ENCODE measurements at regions not wholly inside any gene's neighbourhood (a gene's known extent, or its start where the extent isn't known, plus 50 kb on each side); places are given as distances from the start of the nearest gene placed in this dataset.
"Not testable (repeated sequence)": the region's sequence is repeated elsewhere in the genome, so short reads cannot be mapped to it uniquely, and the experiment has no call there.

DNA sequence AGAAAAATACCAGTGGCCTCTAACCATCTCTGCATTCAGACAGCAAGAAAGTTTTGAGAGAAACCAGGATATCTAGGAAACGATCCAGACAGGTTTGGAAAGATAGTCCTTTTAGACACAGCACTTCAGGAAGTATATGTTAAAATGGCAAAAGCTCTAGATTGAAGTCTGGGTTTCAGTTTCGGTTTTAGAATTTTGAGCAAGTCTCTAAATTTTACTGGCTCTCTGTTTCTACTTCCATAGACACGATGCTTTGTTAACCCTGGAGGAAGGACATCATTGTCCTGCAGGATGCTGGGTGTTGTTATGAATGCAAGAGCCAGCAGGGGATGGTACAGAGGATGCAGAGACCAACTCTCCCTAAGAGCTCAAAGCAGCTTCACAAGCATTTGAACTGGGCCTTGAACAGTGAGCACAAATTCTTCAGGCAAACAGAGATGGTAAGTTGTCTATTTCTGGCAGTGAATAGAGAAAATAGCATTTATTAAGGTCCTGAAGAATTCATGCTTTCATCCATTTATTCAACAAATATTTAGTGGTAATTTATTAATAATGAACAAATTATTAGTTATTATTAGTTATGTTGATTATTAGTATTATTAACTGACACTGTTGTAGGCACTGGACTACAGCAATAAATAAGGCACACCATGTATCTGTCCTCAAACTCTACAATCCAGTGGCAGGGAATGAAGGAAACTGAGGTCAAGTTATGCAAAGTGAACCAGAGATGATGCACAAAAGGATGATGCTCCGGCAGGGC, 152.7 kb upstream of the NRP1 start:
- FAIRE-seq = no peak

DNA sequence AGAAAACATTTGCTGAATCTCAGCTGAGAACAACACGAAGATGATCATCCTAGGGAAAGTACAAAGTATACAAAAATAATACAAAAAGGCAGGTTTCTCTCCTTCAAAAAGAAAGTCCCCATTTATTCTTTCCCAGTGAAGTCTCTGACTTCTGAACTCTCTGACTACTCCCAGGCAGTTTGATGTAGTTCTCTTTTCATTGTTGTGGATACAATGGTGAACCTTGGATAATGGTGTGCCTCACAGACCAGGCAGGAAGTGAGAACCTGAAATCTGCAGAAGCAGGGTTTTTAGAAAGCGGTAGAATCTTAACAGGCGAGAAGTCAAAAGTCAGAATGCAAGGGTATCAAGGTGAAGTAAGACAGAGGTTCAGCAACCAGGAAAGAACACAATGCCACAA, 150.8 kb upstream of the NRP1 start:
- FAIRE-seq = no peak

- FAIRE-seq = no peak
Measured at GRCh38 chr10:33484787-33485186, 150.3 kb upstream of the NRP1 start.

DNA sequence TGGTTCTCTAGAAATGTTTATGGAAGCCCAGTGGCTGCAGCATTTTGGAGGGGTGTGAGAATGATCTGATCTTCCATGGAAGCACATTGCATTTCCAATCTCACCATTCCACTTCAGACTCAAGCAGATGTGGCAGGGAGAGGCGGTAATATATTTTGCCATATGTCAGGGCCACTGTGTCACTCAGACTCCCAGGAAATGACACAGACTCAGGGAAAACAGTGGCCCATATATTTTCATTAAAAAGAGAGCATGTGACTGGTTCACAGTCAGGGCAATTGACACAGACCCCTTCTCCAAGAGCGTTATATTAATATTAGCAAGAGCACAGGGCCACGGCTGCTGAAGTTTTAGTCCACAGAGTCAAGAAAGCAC, 149.3 kb upstream of the NRP1 start:
- FAIRE-seq = no peak

DNA sequence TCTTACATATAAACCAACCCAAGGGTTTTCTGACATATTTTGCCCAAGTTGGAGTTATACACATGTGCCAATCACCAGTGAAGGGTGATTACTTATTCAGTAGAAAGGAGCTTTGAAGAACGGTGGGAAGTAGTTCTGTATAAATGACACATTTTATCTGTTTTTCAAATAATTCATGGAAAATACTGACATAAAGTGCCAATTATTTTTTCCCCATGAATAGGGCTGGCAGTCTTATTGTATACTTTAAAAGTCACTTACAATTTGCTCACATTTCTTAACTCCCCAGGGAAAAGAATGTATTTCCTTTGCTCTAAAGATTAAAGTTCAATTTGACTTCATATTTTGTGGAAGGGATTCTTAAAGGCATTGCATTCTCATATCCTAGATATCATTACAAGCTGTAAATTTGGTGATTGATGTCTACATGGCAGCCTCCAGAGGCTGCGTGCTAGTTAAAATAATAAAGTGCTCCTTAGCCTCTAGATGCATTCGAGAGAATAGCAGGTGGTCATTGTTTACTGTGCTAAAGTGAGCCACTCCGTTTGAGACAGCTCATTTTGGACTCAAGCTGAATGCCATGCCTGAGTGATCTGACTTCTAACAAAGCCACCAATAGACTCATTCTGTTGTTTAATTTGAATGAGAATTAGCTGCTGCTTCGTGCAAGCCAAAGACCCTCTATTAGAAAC, 148.8 kb upstream of the NRP1 start:
- peak; percentile 58 for FAIRE-seq

DNA sequence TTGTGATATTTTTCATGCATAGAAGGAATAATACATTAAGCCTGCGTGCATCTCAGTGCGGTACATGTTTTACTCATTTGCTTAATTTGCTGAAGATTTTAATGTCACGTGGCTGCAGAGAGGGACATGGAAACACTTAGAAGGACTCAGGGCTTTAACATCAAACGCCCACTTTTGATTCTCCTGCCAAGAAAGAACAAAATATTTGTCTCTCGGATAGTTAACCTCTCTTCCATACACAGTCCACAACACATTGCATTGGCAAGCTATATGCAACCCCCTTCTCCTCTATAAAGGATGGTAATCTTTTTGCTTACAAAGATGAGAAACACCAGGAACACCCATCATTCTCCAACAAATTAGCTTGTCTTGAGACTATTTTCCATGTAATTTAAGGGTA, 148.0 kb upstream of the NRP1 start:
- FAIRE-seq = no peak

- no peak for FAIRE-seq
Measured at GRCh38 chr10:33481184-33481583, 146.7 kb upstream of the NRP1 start.

GRCh38 chr10:33480417-33480816, 145.9 kb upstream of the NRP1 start:
- FAIRE-seq = not testable (repeated sequence)

- no peak for FAIRE-seq
Measured at GRCh38 chr10:33478675-33479125, 144.2 kb upstream of the NRP1 start.

DNA sequence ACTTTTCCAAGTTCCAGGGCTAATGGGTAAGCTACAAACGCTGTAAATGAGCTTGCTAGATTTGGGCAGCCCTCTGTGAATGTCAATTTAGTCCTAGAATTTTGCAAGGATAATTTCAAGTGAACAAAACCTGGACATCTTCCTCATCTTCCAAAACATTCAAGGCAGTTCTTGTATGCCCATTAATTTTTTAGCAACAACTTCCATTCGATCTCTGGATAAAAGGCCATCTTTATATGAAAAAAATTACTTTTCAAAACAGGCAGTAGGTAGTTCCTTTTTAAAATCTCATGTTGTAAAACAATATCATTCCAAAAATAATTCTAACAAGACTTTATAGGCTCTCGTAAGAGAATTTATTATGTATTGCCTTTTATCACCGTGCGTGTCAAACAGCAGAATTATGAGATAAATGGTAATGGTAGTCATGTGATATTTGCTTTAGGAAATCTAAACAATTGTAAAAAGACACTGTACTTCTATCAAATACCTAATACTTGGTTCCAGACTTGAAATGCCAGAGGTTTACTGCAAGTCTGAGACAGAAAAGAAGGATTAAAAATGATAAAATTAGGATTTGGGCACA, 143.7 kb upstream of the NRP1 start:
- no peak for FAIRE-seq

DNA sequence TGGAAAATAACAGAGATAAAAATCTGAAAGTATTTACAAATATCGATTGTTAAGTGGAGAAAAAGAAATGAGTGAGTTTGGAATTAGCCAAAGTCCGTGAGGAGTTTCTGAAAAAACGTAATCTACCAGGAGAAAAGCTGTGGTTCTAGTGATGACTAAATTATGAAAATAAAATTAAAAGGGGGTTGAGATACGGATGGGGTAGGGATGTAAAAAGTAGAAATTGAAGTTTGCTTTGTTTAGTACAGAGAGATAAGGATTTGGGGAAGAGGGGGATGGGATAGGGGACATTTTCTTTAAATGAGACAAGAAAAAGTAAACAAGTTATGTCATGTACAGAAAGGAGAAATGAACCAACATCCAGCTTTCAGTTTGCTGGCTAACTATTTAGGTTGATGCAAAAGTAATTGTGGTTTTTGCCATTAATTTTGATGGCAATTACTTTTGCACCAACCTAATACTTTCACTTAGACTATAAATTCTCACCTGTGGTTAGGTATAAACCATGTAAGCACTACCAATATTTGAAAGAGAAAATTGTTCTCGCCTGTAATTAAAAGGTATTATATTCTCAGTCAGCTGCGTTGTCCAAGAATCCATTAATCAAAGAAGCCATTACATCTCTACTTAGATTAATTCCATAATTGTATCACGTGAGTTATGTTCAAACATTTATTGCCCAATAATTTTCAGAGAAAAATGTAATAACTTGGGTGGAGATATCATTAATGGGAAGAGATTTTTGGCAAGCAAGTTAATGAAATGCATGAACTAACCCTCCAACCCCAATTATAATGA, 143.0 kb upstream of the NRP1 start:
- peak; percentile 17 for FAIRE-seq

DNA sequence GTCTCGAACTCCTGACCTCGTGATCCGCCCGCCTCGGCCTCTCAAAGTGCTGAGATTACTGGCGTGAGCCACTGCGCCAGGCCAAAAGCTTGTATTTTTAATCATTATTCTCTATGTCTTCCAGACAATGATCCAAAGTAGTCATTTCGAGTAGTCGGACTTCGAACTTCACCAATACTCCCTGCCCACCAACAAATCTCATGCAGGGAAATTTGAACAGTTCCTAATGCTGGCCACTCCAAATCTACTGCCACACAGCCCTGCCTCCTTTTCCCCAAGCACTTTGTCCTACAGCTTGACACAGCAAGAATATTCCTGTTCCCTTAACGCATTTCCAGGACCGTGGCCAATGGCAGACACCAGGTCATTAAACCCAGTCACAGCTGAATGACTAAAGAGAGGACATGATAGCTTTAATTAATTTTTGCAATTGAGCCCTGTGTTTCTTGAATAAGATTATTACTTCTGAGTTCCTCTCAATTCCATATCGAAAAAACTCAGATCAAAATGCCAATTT, 142.3 kb upstream of the NRP1 start:
- FAIRE-seq = no peak

DNA sequence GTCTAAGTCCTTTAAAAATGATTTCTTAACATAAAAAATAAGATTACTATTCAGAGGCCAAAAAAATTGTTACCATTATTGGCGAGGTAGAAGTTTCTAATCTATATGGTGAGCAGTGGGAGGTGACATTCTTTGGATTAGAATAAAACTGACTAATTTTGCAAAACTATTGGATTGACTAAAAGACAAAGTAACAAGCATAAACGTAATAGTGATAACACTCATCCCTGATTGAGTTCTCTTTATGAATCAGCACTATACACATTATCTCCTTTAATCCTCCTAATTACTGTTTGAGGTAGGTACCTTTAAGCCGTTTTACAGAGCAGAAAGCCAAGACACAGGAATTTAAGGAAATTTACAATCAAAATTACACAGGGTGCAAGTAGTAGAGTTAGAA, 139.2 kb upstream of the NRP1 start:
- no peak for FAIRE-seq

- not testable (repeated sequence) for FAIRE-seq
Measured at GRCh38 chr10:33468006-33468405, 133.5 kb upstream of the NRP1 start.

DNA sequence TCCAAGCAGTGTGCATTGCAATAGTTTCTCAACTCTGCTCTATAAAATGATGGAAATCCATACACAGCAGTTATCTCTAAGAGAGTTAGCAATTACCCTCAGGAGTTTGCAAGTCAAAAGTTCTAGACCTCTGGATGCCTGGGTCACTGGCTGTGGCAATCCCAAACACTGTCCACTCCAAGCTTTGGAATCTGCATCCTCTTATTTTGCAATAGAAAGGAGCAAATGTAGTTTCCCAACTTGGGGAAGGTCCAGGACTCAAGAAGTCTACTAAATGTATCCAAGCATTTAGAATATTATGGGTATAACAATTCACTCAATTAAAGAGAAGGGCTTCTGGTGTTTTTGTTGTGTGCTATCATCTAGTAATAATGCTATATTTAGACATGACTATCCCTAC, 131.3 kb upstream of the NRP1 start:
- no peak for FAIRE-seq

DNA sequence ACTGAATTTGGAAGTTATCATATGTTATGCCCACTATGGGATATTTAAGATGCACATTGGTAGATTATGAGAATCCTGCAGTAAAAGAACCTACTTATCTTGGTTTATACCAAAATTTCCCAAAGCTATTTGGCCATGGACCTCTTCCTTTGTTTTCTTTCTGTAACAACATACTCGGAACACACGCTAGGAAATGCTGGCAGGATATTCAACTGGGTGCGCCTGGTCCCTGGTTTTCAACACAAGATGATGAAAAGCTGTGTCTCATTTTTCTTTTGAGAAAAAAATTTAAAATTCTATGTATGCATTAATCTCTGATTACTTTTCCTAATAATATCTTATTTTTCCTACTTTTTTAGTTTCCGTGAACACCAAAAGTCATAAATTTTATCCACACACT, 128.5 kb upstream of the NRP1 start:
- FAIRE-seq = no peak

GRCh38 chr10:33461295-33461640, 126.8 kb upstream of the NRP1 start:
- FAIRE-seq = no peak

DNA sequence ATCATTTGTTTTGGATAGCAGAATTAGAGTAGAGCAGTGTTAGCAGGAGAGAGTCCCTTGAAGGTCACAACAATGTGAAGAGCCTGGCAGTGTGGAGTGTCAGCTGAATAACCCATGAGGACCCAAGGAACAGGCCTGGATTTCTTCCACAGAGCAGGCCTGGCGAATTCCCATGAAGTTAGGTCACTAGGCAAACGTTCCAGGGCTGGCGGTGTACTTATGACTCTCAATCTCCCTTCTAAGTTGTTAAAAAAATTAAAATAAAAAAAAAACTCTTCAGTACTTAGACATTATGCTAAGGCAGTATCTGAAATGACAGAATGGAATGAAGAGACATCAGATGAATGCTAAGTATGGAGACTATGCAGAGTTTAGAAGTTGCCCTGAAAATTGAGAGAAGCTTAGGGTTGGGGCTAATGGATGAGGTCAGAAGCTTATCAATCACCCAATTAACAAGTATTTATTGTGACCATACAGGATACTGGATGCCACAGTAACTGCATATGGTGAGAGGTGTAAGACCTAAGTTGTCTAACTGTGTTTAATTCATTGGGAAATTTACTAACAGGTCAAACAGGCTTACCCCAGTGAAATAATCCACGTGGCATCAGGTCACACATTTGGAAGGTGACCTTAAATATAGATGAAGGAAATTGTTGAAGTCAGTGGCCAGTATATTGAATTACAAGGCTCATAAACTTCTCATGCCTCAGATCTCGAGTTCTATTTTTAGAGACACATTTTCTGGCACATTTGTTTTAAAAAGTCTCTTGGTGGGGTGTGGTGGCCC, 126.2 kb upstream of the NRP1 start:
- FAIRE-seq = no peak

DNA sequence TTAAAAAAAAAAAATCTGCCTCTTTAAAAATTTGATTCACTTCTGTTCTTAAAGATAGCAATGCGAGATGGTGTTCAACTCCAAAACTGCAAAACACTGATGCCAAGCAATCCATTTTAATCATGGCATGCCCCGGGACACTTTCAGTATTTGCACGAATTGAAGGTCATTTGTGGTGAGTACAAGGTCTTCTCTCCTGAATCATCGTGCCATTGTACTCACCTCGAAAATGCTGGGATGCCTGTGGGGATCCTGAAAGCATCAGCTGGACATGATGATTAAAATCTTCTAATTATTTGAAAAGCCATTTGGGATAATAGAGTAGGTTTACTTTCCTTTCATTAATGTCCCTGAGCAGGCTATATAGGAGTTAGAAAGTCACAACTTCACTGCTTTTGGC, 125.1 kb upstream of the NRP1 start:
- FAIRE-seq = no peak

DNA sequence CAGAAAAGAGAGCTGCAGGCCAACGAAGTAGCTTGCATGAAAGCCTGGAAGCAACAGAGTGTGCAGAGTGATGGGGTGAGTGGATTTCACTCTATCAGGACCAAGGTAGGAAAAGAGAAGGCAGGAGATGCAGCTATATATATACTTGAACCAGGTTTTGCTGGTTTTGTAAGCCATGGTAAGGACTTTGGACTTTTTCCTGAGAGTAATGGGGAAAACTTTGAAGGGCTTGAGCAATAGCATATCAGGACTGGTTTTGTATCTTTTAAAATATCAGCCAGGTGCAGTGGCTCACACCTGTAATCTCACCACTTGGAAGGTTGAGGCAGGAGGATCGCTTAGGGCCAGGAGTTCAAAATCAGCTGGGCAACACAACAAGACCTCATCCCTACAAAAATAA, 120.6 kb upstream of the NRP1 start:
- FAIRE-seq = no peak

GRCh38 chr10:33454554-33454953, 120.1 kb upstream of the NRP1 start:
- no peak for FAIRE-seq

Measured in islet of Langerhans (tissue), 1 donor.